NT2/D1 (cell line): ENCODE measurements at regions not wholly inside any gene's neighbourhood (a gene's known extent, or its start where the extent isn't known, plus 50 kb on each side); places are given as distances from the start of the nearest gene placed in this dataset.
"Not testable (repeated sequence)": the region's sequence is repeated elsewhere in the genome, so short reads cannot be mapped to it uniquely, and the experiment has no call there.

Experiments used
- DNase-seq: peaks from one replicate; pipeline ENCODE4 v3.0.0-alpha.2; 2011; ENCODE audit warnings: low read depth, low spot score
- H3K27me3 ChIP-seq: 2 replicates; pipeline ENCODE4 v1.6.0; 2011; ENCODE audit warnings: mild to moderate bottlenecking; ENCODE audit not compliant: insufficient read length, insufficient read depth
- H3K36me3 ChIP-seq: 2 replicates; pipeline ENCODE4 v1.6.1; 2011; ENCODE audit warnings: mild to moderate bottlenecking, low read length, mixed read lengths; ENCODE audit not compliant: insufficient read depth, insufficient read length
- H3K4me1 ChIP-seq: 2 replicates; pipeline ENCODE4 v1.5.1; 2011; ENCODE audit not compliant: insufficient read depth, insufficient read length
- H3K4me3 ChIP-seq: 2 replicates; pipeline ENCODE4 v1.5.1; 2011; ENCODE audit warnings: low read depth; ENCODE audit not compliant: insufficient read length
- H3K9ac ChIP-seq: 2 replicates; pipeline ENCODE4 v1.6.0; 2011; ENCODE audit warnings: low read depth; ENCODE audit not compliant: insufficient read length
- H3K9me3 ChIP-seq: 2 replicates; pipeline ENCODE4 v1.5.1; 2011; ENCODE audit warnings: mild to moderate bottlenecking, low read length; ENCODE audit not compliant: insufficient read depth
- SUZ12 ChIP-seq: IDR thresholded peaks from 2 replicates; pipeline ENCODE4 v1.6.1; 2011; ENCODE audit not compliant: insufficient read length, insufficient read depth; ENCODE audit errors: extremely low read depth
- YY1 ChIP-seq: IDR thresholded peaks from 2 replicates; pipeline ENCODE4 v1.6.1; 2011; ENCODE audit not compliant: insufficient read length, insufficient read depth
- ZNF274 ChIP-seq: IDR thresholded peaks from 2 replicates; pipeline ENCODE4 v1.6.1; 2011; ENCODE audit warnings: mild to moderate bottlenecking, low read depth, low read length

GRCh38 chr17:51359055-51359454, 98.7 kb downstream of the UTP18 start:
- DNase-seq, result no peak
- Histone ChIP-seq H3K9me3 (no peaks in the 10 kb centered on the region), H3K4me1 (peaks cover 12% of the 10 kb centered on the region), H3K36me3 (no peaks in the 10 kb centered on the region), H3K27me3 (no peaks in the 10 kb centered on the region), H3K9ac (no peak overlapping the region), H3K4me3 (no peak overlapping the region)
- TF ChIP-seq SUZ12, result no peak
- no peak for TF ChIP-seq ZNF274
- no peak for TF ChIP-seq YY1

GRCh38 chr17:51362811-51363585, 102.7 kb downstream of the UTP18 start:
- Histone ChIP-seq H3K36me3 (no peaks in the 10 kb centered on the region), H3K27me3 (no peaks in the 10 kb centered on the region)
- peak; percentile 27 for DNase-seq

GRCh38 chr17:51365090-51365489, 104.7 kb downstream of the UTP18 start:
- no peak for DNase-seq

More at GRCh38 chr17:51362811-51363585, 102.7 kb downstream of the UTP18 start:
- Histone ChIP-seq H3K4me1 (peaks cover 4% of the 10 kb centered on the region), H3K9ac (no peak overlapping the region), H3K4me3 (no peak overlapping the region), H3K9me3 (peaks cover 9% of the 10 kb centered on the region; the same call in 1 of the 2 replicates)
- TF ChIP-seq SUZ12, result no peak
- TF ChIP-seq ZNF274, result no peak
- TF ChIP-seq YY1, result no peak

DNA sequence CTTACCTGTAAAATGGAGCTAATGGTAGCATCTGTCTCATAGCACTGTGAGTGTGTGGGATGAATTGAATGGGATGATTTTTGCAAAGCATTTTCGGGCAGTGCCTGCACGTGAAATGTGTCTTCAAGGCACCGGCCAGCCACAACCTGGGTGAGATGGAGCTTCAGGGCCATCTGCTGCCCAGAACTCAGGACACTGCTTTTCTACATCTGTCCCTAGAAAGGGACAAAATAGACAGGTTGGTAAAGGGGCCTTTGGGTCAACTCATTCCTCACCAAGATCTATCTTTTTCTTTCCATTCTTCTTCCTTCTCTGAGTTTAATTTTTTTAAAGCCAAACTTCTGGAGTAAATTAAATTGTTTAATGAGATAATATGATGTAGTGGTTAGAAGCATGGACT, 106.5 kb downstream of the UTP18 start:
- TF ChIP-seq YY1 (no peak), ZNF274 (no peak), SUZ12 (no peak)
- DNase-seq, result no peak
- Histone ChIP-seq H3K4me3 (no peak overlapping the region), H3K4me1 (peaks cover 4% of the 10 kb centered on the region), H3K36me3 (no peaks in the 10 kb centered on the region), H3K9me3 (peaks cover 9% of the 10 kb centered on the region; the same call in 1 of the 2 replicates), H3K27me3 (no peaks in the 10 kb centered on the region), H3K9ac (no peak overlapping the region)

More at GRCh38 chr17:51365090-51365489, 104.7 kb downstream of the UTP18 start:
- no peak for TF ChIP-seq SUZ12
- TF ChIP-seq YY1, result no peak
- TF ChIP-seq ZNF274, result no peak
- H3K4me1 ChIP-seq, result peaks cover 4% of the 10 kb centered on the region
- no peak overlapping the region for H3K9ac ChIP-seq
- H3K9me3 ChIP-seq, result peaks cover 9% of the 10 kb centered on the region; the same call in 1 of the 2 replicates
- no peaks in the 10 kb centered on the region for H3K27me3 ChIP-seq
- H3K4me3 ChIP-seq, result no peak overlapping the region
- no peaks in the 10 kb centered on the region for H3K36me3 ChIP-seq

GRCh38 chr17:51367836-51368235, 107.5 kb downstream of the UTP18 start:
- not testable (repeated sequence) for H3K9me3 ChIP-seq, H3K36me3 ChIP-seq, H3K9ac ChIP-seq, H3K4me1 ChIP-seq, H3K4me3 ChIP-seq, DNase-seq, H3K27me3 ChIP-seq

DNA sequence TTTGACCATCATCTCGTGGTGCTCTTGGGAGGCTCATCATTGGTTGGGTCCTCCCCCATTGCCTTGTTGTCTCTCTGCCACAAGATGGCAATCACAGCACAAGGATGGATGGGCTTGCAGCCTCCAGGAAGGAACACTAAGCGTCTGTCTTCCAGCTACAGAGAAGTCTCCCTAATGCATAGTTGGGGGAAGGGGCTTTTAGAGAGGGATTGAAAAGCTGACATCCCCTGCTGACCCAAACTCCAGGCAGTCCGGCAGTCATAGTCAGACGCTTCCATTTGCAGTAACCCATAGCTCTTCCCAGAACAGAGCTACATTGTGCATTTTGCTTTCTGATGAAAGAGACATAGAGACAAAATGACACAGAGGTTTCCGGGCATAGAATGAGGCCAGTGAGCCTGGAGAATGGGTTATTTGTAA, 111.4 kb downstream of the UTP18 start:
- no peak overlapping the region for H3K9ac ChIP-seq
- TF ChIP-seq SUZ12, result no peak
- TF ChIP-seq YY1, result no peak
- TF ChIP-seq ZNF274, result no peak
- DNase-seq, result peak; percentile 67
- no peaks in the 10 kb centered on the region for H3K36me3 ChIP-seq
- H3K4me3 ChIP-seq, result no peak overlapping the region
- peaks cover 3% of the 10 kb centered on the region for H3K4me1 ChIP-seq
- 0 out of 2 replicates have a peak, but pooled peaks cover under 1% of the 10 kb centered on the region for H3K9me3 ChIP-seq
- H3K27me3 ChIP-seq, result no peaks in the 10 kb centered on the region

DNA sequence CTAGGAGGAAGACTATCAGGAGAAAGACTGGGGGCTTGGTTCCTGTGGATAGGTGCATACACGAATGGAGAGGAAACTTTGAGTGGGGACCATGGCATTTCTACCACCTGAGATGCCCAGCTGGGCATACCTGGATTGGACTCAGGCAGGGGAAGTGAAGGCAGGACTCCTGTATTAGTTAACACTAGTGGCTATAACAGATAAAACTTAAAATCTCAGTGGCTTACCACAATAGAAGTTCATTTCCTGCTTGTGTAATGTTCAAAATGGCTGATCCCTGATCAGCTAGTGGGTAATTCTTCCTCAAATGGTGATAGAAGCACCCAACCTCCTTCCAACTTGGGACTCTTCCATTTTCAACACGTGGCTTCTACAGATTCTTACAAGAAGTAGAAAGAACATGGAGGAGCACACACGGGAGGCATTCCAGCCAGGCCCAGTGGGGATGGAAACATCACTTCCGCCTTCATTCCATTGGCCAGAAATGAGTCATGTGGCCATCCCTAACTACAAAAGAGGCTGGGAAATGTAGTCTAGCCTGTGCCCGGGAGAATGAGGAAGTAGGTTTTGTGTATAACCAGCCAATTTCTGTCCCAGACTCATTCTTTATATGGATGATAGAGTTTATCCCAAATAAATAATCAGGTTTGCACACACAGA, 112.1 kb downstream of the UTP18 start:
- H3K9me3 ChIP-seq, result no peaks in the 10 kb centered on the region
- DNase-seq, result peak; percentile 25
- no peaks in the 10 kb centered on the region for H3K36me3 ChIP-seq
- no peak overlapping the region for H3K9ac ChIP-seq
- no peak overlapping the region for H3K4me3 ChIP-seq
- peaks cover 3% of the 10 kb centered on the region for H3K4me1 ChIP-seq
- no peak for TF ChIP-seq SUZ12
- no peak for TF ChIP-seq YY1
- no peak for TF ChIP-seq ZNF274
- H3K27me3 ChIP-seq, result no peaks in the 10 kb centered on the region
